DND-41 (cell line): ENCODE measurements at regions not wholly inside any gene's neighbourhood (a gene's known extent, or its start where the extent isn't known, plus 50 kb on each side); places are given as distances from the start of the nearest gene placed in this dataset.

Experiments used
- EZH2 ChIP-seq: IDR thresholded peaks from 3 replicates; pipeline ENCODE4 v1.6.1; 2012; ENCODE audit warnings: borderline replicate concordance, low read depth, mild to moderate bottlenecking, moderate library complexity, low read length, inconsistent platforms; ENCODE audit not compliant: severe bottlenecking
- TF ChIP-seq, protein P1 (sequence below): IDR thresholded peaks from 2 replicates; pipeline ENCODE4 v1.5.1; 2012; ENCODE audit warnings: borderline replicate concordance, low read length, moderate library complexity, mild to moderate bottlenecking; ENCODE audit not compliant: poor library complexity, severe bottlenecking; ENCODE audit errors: extremely low read depth

DNA sequence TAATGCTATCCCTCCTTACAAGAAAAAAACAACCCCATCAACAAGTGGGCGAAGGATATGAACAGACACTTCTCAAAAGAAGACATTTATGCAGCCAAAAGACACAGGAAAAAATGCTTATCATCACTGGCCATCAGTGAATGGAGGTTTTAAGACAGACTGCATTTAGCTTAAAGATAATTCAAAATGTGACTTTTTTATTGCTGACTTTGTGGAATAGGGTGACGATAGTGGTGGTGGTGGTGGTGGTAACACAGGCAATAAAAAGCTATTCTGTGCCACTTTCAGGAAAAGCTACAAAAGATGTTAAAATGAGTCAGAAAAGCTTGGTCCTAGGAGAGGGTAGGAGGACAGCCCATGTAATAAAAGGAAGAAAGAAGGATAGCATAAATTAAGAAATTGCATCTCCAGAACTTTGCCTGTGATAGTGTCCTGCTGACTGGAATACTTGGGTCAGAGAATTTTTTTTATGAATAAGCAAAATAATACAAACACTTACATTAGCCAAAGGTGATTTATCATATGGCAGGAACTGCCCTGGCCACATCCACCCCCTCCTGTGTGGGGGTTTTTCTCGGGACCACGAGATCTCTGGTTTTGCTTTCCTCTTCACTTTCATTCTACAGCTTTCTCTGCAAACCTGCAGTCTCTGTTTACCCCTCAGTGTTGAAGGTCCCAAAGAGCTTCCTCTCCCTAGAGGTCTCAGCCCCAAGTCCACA lies 186.7 kb downstream of the DRD1 start:
- TF ChIP-seq, protein P1, sequence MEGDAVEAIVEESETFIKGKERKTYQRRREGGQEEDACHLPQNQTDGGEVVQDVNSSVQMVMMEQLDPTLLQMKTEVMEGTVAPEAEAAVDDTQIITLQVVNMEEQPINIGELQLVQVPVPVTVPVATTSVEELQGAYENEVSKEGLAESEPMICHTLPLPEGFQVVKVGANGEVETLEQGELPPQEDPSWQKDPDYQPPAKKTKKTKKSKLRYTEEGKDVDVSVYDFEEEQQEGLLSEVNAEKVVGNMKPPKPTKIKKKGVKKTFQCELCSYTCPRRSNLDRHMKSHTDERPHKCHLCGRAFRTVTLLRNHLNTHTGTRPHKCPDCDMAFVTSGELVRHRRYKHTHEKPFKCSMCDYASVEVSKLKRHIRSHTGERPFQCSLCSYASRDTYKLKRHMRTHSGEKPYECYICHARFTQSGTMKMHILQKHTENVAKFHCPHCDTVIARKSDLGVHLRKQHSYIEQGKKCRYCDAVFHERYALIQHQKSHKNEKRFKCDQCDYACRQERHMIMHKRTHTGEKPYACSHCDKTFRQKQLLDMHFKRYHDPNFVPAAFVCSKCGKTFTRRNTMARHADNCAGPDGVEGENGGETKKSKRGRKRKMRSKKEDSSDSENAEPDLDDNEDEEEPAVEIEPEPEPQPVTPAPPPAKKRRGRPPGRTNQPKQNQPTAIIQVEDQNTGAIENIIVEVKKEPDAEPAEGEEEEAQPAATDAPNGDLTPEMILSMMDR, result no peak
- TF ChIP-seq EZH2, result no peak
